HS-27A (cell line): ENCODE measurements at regions not wholly inside any gene's neighbourhood (a gene's known extent, or its start where the extent isn't known, plus 50 kb on each side); places are given as distances from the start of the nearest gene placed in this dataset.
"Not testable (repeated sequence)": the region's sequence is repeated elsewhere in the genome, so short reads cannot be mapped to it uniquely, and the experiment has no call there.

Experiments used
- DNase-seq: peaks from one replicate; pipeline ENCODE4 v3.0.0-alpha.2; 2012; ENCODE audit warnings: low read depth, missing footprints

DNA sequence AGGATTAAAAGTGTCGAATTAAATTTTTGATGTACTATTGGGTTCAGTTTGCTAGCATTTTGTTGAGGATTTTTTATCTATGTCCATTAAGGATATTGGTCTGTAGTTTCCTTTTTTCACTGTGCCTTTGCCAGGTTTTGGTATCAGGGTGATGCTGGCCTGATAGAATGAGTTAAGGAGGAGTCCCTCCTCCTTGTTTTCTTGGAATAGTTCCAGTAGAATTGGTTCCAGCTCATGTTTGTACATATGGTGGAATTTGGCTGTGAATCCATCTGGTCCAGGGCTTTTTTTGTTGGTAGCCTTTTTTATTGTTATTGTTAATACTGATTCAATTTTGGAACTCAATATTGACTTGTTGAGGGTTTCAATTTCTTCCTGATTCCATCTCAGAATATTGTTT, 141.8 kb downstream of the SIM1 start:
- DNase-seq: no peak

DNA sequence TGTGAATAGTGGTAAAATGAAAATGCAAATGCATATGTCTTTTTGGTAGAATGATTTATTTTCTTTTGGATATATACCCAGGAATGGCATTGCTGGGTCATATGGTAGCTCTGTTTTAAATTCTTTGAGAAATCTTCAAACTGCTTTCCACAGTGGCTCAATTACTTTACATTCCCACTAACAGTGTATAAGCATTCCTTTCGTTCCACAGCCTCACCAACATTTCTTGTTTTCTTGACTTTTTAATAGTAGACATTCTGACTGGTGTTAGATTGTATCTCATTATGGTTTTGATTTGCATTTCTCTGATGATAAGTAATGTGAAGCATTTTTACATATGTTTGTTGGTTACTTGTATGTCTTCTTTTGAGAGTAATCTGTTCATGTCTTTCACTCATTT, 144.0 kb downstream of the SIM1 start:
- DNase-seq: no peak

DNA sequence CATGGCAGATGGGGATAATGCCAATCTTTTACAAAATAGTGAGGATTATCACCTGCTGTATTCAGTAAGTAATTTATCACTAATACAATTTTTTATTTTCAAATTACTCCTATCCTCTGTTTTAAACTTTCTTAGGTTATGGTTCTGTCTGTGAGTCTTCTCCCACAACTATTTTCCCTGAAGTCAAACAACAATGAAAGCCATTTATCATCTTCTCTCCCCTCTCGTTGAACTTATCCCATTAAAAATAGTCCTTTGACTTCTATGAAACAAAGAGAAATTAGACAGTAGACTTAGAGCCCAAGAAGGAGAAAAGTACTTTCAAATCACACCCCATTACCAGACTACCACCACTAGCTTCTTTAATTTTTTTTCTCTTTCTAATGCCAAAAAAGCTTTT, 147.7 kb downstream of the SIM1 start:
- DNase-seq: no peak

DNA sequence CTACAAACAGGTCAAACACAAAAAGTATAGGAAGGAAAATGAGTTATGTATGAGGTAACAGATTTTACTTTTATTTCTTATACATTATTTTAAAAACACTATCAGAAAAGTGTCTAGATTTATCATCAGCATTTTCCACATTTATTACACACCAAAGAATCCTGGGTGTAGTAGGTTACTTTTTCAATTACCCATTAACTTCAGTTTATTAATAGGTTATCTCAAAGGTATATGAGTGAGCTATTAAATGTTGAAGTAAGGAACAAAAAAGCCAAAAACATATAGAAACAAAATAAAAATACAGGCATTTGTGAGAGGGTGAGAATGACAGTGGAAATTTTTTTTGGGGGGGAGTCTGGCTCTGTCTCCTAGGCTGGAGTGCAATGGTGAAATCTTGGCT, 150.5 kb downstream of the SIM1 start:
- DNase-seq: no peak

DNA sequence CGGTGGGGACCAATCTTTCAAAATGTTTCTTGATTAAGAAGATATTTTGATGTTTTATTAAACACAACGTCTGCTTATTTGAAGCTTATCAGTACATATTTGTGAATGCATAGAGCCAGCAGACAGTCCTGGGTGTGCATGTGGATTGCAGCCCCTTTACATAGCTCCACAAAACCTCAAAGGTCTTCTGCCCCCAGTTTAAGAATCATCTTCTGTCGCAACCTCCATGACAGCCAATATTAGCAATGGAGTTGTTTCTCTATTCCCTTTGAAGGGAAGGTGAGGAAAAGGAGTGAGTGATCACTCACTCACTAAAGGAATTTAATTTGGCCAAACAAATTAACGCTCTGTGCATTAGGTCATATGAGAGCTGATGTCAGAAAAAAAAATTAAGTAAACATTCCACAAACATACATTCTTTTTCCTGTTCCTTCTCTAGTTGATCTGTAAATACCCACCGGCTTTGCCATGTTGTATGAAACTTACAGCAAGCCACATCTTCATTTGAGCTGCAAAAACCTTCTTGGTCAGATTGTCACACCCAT, 152.9 kb downstream of the SIM1 start:
- DNase-seq: no peak

DNA sequence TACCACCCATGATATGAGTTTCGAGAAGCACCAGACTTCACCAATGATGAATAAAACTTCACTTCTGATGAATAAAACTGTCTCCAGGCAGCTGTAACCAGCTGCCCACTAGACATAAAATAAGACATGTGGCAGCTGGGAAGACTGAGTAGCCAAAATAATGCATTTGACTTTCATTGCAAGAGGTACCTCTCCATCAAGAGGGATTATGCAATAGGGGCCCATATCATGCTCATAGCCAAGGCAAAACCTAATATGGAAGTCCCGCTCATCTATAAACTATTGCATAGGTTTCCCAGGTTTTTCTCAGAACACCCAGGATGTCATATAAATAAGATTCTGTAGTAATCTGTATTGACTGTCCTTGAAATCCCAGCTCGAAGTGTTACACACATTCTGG, 155.5 kb downstream of the SIM1 start:
- DNase-seq: no peak

DNA sequence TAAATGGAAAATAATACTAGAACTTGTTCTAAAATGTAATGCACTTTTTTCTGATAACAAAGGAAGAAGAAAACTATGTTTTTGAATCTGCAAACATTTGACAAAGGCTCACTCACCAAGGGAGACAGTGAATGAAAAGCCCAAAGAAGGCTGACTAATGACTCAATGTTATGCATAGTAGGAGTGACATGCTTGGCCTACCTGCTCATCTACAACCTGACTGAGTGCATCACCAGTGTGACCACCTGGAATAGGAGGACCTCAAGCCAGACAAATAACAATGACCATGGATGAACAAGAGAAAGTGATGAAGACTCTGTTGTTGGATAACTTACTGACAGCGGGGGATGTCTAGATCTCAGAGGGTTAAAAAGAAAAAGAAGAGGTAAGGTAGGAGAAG, 157.2 kb downstream of the SIM1 start:
- DNase-seq: no peak

DNA sequence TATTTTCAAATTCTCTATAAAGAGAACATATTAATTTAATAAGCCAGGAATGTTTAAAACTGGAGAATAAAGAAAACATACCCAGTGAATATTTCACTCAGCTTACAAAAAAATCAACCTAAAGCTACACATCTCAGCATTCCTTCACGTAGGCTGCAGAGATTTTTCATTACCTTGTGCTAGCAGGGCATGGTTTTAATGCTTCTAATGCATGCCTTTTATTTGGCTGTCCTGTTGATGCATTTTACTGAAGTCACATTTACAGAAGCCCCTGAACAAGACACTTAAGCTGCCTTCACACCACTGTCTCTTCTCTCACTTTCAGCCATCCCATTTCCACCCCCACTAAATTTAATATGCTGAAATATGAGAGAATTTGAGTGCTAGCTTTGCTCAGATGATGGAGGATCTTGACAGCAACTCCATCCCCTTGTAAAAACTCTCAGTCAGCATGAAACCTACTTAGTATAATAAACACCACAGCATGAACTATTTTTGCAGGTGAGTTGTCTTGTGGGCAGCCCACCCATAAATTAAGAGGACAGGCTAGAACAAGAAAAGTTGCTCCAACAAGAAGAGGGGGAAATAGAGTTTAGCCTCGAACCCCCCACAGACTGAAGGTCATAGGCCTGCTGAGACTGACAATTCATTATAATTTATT, 159.4 kb downstream of the SIM1 start:
- no peak for DNase-seq

DNA sequence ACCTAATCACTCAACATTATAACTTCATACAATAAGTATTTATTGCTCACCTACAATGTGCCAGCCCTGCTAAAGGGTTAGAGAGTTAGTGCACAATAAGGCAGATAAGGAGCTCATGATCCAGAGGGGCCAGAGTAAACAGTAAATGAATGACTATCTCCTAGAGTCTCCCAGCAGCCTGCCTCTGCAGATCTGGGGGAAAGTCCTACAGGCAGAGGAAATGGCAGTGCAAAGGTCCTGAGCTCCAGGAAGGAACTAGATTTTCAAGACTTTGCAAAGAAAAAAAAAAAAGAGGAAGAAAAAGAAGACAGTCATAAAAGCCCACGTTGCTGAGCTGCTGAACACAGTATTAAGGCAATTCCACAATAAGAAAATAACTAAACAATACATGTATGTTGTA, 160.1 kb downstream of the SIM1 start:
- no peak for DNase-seq

DNA sequence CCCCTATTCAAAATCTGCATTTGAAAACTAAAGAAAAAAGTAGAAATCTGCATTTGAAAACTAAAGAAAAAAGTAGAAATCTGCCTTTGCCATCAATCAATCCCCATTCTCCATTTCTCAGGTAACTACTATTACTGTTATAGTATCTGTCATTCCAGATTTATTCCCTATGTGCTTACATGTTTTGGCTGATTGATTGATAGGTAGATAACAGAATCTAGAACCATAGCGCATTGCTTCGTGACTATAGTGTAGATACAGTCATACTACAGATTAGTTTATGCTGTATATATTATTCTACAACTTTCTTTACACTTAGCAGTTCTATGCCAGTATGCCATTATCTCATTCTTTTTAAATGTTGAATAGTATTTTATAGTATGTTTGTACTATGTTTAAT, 163.0 kb downstream of the SIM1 start:
- no peak for DNase-seq

DNA sequence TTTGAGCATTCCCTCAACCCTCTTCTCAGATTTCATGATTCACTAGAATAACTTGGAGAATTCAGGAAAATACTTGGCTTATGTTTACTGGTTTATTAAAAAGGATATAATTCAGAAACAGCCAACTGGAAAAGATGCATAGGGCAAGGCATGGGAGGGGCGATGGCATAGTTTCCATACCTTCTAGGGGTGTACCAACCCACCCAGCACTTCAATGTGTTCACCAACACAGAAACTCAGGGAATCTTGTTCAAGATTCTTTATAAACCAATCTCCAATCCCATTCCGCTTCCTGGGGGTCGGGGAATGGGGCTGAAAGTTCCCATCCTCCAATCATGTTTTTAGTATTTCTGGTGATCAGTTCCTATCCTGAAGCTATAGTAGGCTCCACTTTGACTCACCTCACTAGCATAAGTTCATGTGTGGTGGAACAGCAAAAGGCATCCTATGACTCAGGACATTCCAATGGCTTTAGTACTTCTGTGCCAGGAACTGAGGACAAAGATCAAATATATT, 164.4 kb downstream of the SIM1 start:
- peak; percentile 88 for DNase-seq

DNA sequence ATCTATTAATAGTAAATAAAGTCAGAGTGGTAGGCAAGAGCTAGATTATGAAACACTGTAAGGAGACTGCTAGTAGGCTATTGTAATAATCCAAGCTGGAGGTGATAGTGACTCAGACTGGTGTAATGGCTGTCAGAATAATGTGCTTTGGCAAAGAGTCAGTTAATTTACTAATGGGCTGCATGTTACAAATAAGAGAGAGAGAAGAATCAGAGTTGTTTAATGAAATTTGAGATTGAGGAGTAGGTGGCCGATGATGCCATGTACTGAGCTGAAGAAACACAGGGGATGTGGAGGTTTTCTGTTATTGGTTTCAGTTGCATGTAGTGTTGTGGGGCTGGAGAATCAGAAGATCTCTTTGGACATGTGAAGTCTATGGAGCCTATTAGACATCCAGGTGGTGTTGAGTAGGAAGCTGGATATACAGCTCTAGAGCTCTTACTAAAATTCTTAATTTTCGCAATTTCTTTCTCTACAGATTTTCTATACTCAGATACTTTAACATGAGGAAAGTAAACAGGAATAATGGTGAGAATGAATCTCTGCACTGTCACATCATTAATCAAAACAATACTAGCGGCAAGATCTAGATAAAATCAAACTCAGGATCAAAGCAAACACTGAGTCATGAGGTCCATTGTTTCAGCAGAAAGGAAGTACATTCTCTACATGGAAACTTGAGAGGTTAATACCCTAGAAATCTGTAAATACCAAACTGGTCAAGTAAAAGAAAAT, 167.7 kb downstream of the SIM1 start:
- DNase-seq: no peak

DNA sequence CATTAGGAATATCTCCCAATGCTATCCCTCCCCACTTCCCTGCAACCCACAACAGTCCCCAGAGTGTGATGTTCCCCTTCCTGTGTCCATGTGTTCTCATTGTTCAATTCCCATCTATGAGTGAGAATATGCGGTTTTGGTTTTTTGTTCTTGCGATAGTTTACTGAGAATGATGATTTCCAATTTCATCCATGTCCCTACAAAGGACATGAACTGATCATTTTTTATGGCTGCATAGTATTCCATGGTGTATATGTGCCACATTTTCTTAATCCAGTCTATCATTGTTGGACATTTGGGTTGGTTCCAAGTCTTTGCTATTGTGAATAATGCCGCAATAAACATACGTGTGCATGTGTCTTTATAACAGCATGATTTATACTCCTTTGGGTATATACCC, 169.5 kb downstream of the SIM1 start:
- DNase-seq: not testable (repeated sequence)

DNA sequence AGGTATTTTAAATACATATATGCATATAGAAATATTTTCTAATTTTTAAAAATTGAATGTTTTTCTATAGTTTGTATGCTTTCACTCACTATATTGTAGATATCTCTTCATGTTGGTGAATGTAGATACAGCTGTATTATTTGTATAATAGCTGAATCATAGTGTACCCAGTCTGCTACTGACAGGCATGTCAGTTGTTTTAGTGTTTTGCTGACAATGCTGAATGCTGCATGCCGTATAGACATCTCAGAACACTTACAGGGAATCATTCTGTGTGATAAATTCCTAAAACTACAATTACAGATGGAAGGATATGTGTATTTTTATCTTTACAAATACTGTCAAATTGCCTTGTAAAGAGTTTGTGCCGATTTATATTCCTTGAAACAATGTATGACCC, 175.4 kb downstream of the SIM1 start:
- no peak for DNase-seq

DNA sequence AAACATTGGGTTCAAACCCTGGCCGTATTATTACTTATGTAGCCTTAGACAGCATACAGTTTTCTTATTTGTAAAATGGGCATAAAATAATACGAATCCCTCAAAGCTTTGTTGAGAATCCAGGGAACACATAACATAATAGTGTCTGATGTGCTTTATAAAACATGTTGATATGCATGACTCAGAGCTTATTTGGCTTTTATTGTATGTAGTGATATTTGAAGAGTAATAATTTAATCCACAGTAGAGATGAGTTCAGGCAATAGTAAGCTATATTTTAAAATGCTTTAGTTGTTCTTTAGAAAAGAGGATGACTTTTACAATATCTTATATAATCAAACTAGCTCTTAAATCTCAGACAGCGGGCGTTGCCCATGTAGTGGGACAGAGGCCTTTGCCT, 176.4 kb downstream of the SIM1 start:
- DNase-seq: no peak

DNA sequence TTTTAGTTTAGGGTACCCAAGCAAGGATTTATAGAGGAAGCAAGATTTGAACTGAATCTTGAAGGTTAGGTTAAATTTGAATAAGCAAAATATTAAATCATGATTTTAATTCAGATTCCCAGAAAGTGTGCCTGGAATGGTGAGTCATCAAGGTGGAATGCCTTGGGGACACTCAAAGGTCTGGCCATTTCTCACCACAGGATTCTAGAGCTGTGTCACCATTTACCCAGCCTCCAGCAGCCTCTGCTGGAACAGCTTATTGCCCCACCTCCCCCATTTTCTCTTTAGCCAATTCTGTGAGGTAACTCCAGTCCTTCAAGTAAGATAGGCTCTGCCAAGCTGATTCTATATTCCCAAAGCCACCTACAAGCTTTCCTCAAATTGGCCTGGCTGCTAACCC, 181.4 kb downstream of the SIM1 start:
- DNase-seq: peak; percentile 57

DNA sequence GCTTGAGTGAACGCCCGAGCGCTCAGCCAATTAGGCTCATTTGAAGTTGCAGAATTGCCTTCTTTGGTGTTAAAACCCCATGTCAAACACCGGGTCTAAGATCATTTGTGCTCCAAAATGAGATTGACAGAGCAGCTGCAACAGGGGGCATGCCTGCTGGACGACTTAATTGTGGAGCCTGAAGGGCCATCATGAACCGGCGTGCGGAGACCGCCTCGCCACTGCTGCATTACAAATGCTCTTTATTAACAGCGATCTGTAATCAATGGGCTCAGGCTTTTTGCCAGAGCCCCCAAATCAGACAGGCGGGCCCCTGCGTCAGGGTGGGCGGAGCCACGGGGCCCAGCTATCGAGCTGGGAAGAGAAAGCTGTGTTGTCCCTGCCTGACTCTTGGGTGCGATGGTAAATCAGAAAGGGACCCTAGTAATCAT, 183.2 kb downstream of the SIM1 start:
- no peak for DNase-seq

DNA sequence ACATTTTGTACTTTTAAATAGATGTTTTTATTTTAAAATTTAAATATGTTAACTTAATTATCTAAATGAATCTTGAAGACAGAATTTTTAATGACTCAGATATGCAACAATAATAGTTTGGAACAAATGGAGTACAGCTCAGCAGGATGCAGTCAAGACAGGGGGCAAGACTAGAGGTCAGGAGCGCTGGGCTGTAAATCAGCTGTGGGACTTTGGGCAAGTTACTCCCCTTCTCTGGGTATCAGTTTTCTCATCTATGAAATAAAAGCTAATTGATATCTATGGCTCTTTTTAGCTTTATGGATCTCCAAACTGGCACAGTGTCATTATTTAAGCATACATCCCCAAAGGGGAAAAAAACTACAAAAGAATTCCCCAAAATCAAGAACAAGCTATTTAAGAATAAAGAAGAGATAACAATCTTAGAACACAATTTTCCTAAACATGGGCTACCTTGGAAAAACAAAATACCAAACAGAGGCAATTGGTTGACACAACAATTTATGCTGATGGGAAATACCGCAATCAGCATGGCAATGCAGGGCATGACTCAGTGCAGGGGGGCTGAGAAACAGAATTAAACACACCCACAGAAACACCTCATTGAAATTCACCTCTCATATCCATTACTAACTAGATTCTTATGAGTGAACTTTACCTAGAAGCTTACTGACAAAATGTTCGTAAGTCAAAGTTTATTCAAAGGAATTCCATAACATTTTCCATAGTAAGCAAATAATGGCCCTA, 188.2 kb downstream of the SIM1 start:
- no peak for DNase-seq

DNA sequence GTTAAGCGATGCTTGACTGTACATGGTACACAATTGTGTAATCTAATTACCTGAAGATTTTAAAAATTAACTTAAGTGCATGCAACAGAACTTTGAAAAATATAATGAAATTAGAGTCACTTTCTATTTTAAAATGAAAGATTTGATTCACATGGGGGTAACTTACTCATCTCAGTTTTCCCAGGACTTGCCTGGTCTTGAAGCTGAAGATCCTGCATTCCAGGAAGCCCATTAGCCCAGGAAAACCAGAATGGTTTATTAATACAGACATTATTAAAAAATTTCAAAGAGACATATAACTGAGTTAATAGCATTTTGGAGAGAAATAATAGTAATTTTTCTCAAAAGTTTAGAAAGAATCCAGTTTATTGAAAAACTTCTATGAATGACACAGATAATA, 190.6 kb downstream of the SIM1 start:
- DNase-seq: no peak

DNA sequence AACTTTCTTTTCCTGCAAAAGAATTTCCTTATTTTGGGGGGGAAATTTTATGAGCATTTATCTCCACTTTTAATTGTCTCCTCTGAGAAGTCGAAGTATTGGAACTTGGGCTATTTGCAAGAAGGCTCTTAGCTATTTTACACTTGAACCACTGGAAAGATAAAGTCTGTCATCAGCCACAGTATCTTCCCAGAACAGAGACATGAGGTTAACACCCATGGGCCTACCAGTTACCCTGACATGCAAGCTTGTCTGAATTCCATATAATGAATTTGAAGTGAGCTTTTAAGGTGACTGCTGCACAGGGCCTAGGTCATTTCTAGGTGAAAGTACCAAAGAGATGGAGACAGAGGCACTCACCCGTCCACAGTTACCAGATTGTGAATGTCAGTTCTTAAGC, 193.1 kb downstream of the SIM1 start:
- no peak for DNase-seq

DNA sequence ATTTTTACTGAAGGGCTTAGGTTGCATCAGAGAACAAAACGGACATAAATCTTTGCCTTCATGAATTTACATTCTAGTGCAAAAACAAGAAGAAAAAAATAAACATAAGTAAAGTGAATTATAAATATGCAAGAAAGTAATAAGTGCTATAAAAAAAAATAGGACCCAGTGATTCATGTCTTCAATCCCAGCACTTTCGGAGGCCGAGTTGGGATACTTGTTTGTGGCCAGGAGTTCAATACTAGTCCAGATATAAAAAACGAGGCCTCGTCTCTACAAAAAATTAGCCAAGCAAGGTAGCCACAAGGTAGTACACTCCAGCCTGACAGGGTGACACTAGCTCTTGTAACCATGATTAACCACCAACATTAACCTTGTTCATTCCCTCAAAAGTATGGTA, 193.5 kb downstream of the SIM1 start:
- no peak for DNase-seq

DNA sequence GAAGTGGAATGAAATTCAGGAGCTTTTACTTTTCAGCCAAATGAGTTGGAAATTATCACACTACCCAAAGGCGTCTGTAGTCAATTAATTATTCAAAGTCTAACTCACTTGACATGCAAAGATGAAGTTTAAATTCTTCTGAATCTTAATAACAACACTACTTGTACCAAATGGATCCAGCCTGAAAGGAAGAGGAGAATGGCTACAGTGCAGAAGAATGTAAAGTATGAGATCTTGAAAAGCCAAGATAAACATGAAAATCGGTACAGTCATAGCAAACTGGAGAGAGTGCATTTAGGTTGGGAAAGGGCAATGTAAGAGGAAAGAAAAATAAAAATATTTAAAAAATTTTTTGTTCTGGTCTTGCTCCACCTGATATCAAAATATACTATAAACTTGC, 195.5 kb downstream of the SIM1 start:
- peak; percentile 53 for DNase-seq

DNA sequence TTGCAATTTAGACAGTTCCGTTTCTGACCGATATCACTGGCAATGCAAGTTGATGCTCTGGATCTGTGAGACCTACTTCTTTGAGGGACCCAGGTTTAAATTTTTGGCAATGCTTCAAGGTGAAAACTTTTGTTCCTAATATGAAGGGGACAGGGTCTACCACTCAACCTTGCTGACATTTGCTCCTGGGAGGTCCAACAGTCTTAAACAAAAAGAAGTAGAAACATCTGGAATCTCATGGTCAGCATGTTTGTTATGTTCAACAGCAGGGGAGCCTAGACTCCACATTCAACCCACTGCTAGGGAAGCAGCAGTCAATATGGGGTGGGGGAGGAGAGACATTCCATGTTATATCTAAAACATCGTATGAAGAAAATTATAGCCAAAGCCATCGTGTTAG, 196.4 kb downstream of the SIM1 start:
- DNase-seq: no peak
